ENCODE measurements at regions not wholly inside any gene's neighbourhood (a gene's known extent, or its start where the extent isn't known, plus 50 kb on each side); places are given as distances from the start of the nearest gene placed in this dataset.

- TF ChIP-seq, protein P1, sequence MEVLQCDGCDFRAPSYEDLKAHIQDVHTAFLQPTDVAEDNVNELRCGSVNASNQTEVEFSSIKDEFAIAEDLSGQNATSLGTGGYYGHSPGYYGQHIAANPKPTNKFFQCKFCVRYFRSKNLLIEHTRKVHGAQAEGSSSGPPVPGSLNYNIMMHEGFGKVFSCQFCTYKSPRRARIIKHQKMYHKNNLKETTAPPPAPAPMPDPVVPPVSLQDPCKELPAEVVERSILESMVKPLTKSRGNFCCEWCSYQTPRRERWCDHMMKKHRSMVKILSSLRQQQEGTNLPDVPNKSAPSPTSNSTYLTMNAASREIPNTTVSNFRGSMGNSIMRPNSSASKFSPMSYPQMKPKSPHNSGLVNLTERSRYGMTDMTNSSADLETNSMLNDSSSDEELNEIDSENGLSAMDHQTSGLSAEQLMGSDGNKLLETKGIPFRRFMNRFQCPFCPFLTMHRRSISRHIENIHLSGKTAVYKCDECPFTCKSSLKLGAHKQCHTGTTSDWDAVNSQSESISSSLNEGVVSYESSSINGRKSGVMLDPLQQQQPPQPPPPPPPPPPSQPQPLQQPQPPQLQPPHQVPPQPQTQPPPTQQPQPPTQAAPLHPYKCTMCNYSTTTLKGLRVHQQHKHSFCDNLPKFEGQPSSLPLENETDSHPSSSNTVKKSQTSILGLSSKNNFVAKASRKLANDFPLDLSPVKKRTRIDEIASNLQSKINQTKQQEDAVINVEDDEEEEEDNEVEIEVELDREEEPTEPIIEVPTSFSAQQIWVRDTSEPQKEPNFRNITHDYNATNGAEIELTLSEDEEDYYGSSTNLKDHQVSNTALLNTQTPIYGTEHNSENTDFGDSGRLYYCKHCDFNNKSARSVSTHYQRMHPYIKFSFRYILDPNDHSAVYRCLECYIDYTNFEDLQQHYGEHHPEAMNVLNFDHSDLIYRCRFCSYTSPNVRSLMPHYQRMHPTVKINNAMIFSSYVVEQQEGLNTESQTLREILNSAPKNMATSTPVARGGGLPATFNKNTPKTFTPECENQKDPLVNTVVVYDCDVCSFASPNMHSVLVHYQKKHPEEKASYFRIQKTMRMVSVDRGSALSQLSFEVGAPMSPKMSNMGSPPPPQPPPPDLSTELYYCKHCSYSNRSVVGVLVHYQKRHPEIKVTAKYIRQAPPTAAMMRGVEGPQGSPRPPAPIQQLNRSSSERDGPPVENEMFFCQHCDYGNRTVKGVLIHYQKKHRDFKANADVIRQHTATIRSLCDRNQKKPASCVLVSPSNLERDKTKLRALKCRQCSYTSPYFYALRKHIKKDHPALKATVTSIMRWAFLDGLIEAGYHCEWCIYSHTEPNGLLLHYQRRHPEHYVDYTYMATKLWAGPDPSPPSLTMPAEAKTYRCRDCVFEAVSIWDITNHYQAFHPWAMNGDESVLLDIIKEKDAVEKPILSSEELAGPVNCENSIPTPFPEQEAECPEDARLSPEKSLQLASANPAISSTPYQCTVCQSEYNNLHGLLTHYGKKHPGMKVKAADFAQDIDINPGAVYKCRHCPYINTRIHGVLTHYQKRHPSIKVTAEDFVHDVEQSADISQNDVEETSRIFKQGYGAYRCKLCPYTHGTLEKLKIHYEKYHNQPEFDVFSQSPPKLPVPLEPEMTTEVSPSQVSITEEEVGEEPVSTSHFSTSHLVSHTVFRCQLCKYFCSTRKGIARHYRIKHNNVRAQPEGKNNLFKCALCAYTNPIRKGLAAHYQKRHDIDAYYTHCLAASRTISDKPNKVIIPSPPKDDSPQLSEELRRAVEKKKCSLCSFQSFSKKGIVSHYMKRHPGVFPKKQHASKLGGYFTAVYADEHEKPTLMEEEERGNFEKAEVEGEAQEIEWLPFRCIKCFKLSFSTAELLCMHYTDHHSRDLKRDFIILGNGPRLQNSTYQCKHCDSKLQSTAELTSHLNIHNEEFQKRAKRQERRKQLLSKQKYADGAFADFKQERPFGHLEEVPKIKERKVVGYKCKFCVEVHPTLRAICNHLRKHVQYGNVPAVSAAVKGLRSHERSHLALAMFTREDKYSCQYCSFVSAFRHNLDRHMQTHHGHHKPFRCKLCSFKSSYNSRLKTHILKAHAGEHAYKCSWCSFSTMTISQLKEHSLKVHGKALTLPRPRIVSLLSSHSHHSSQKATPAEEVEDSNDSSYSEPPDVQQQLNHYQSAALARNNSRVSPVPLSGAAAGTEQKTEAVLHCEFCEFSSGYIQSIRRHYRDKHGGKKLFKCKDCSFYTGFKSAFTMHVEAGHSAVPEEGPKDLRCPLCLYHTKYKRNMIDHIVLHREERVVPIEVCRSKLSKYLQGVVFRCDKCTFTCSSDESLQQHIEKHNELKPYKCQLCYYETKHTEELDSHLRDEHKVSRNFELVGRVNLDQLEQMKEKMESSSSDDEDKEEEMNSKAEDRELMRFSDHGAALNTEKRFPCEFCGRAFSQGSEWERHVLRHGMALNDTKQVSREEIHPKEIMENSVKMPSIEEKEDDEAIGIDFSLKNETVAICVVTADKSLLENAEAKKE (CRISPR knock-in tag; IDR thresholded peaks at IDR 0.05), result no peak
- TF ChIP-seq JUNB (IDR thresholded peaks at IDR 0.05; ENCODE audit: unreplicated experiment), result no peak
- no peak for TF ChIP-seq CREB1 (CRISPR knock-in tag; IDR thresholded peaks at IDR 0.05; ENCODE audit: low read depth)
Observed at GRCh38 chr10:2278363-2278762, 541.0 kb upstream of the ADARB2 start (continued).

- Mint-ChIP-seq H3K27me3 (ENCODE audit: insufficient read depth, low read depth, poor library complexity) (peaks cover 2% of the 10 kb centered on the region), H3K4me3 (no peak overlapping the region), H3K27ac (no peak overlapping the region), H3K9me3 (peaks cover 10% of the 10 kb centered on the region), H3K4me1 (no peaks in the 10 kb centered on the region), H3K36me3 (ENCODE audit: low read depth) (peaks cover 6% of the 10 kb centered on the region; the same call in 2 of the 3 replicates)
- H4K20me1 ChIP-seq (replicated peaks; ENCODE audit: insufficient read depth), result no peaks in the 10 kb centered on the region
- H3F3A ChIP-seq (replicated peaks; ENCODE audit: low read depth), result no peaks in the 10 kb centered on the region
- H3K27ac ChIP-seq (ENCODE audit: low read depth), result no peak overlapping the region
- H3K4me2 ChIP-seq, result no peak overlapping the region
- no peaks in the 10 kb centered on the region for H3K36me3 ChIP-seq (ENCODE audit: insufficient read depth)
- no peaks in the 10 kb centered on the region for H3K9me2 ChIP-seq (ENCODE audit: insufficient read depth)
- H3K79me2 ChIP-seq (replicated peaks; ENCODE audit: insufficient read depth), result no peaks in the 10 kb centered on the region
- no peaks in the 10 kb centered on the region for H3K4me1 ChIP-seq (ENCODE audit: insufficient read depth)
- H3K4me3 ChIP-seq, result no peak overlapping the region
- H2AFZ ChIP-seq, result no peak overlapping the region
- no peaks in the 10 kb centered on the region for H3K27me3 ChIP-seq (ENCODE audit: insufficient read depth)
- DNase-seq (ENCODE audit: low spot score) (no peak), ATAC-seq (no peak)
- TF ChIP-seq EZH2 (IDR thresholded peaks at IDR 0.05; ENCODE audit: low read depth, unreplicated experiment) (no peak), STAT1 (IDR thresholded peaks at IDR 0.05; ENCODE audit: unreplicated experiment) (no peak), JUNB (IDR thresholded peaks at IDR 0.05; ENCODE audit: unreplicated experiment) (no peak)
- TF ChIP-seq, protein P2, sequence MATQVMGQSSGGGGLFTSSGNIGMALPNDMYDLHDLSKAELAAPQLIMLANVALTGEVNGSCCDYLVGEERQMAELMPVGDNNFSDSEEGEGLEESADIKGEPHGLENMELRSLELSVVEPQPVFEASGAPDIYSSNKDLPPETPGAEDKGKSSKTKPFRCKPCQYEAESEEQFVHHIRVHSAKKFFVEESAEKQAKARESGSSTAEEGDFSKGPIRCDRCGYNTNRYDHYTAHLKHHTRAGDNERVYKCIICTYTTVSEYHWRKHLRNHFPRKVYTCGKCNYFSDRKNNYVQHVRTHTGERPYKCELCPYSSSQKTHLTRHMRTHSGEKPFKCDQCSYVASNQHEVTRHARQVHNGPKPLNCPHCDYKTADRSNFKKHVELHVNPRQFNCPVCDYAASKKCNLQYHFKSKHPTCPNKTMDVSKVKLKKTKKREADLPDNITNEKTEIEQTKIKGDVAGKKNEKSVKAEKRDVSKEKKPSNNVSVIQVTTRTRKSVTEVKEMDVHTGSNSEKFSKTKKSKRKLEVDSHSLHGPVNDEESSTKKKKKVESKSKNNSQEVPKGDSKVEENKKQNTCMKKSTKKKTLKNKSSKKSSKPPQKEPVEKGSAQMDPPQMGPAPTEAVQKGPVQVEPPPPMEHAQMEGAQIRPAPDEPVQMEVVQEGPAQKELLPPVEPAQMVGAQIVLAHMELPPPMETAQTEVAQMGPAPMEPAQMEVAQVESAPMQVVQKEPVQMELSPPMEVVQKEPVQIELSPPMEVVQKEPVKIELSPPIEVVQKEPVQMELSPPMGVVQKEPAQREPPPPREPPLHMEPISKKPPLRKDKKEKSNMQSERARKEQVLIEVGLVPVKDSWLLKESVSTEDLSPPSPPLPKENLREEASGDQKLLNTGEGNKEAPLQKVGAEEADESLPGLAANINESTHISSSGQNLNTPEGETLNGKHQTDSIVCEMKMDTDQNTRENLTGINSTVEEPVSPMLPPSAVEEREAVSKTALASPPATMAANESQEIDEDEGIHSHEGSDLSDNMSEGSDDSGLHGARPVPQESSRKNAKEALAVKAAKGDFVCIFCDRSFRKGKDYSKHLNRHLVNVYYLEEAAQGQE (IDR thresholded peaks at IDR 0.05; ENCODE audit: unreplicated experiment), result no peak
- TF ChIP-seq, protein P1 (CRISPR knock-in tag; IDR thresholded peaks at IDR 0.05), result no peak
Observed at GRCh38 chr10:2263561-2263960, 526.2 kb upstream of the ADARB2 start.
